ENCODE measurements at regions not wholly inside any gene's neighbourhood (a gene's known extent, or its start where the extent isn't known, plus 50 kb on each side); places are given as distances from the start of the nearest gene placed in this dataset.

DNA sequence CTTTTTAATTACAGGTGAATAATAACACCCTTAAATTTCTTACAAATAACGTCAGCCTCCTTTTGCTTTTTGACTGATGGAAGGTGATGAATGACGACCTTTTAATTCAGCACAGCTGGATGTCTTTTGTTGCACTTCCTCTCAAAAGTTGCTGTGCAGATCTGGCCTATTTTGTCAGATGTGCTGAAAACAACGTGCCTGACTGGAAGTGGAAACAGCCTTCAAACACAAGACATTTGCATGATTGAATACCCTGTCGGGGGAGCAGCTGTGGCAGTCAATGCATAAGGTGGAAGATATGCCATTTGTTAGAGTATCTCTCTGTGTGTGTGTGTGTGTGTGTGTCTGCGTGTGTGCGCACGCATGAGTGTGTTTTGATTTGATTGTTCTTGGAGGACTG, 579.7 kb downstream of the SPRY1 start:
- TF ChIP-seq NFYB (CRISPR knock-in tag; conservative IDR thresholded peaks at IDR 0.05; ENCODE audit: low read depth) (no peak), NR1H2 (CRISPR knock-in tag; IDR thresholded peaks at IDR 0.05) (no peak), RELA (CRISPR knock-in tag; IDR thresholded peaks at IDR 0.05; ENCODE audit: borderline replicate concordance) (no peak), TCF7 (CRISPR knock-in tag; IDR thresholded peaks at IDR 0.05; ENCODE audit: low read depth) (no peak), JUN (CRISPR knock-in tag; IDR thresholded peaks at IDR 0.05) (no peak)
- TF ChIP-seq, protein P1, sequence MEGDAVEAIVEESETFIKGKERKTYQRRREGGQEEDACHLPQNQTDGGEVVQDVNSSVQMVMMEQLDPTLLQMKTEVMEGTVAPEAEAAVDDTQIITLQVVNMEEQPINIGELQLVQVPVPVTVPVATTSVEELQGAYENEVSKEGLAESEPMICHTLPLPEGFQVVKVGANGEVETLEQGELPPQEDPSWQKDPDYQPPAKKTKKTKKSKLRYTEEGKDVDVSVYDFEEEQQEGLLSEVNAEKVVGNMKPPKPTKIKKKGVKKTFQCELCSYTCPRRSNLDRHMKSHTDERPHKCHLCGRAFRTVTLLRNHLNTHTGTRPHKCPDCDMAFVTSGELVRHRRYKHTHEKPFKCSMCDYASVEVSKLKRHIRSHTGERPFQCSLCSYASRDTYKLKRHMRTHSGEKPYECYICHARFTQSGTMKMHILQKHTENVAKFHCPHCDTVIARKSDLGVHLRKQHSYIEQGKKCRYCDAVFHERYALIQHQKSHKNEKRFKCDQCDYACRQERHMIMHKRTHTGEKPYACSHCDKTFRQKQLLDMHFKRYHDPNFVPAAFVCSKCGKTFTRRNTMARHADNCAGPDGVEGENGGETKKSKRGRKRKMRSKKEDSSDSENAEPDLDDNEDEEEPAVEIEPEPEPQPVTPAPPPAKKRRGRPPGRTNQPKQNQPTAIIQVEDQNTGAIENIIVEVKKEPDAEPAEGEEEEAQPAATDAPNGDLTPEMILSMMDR (IDR thresholded peaks at IDR 0.05) = no peak
- TF ChIP-seq, protein P2, sequence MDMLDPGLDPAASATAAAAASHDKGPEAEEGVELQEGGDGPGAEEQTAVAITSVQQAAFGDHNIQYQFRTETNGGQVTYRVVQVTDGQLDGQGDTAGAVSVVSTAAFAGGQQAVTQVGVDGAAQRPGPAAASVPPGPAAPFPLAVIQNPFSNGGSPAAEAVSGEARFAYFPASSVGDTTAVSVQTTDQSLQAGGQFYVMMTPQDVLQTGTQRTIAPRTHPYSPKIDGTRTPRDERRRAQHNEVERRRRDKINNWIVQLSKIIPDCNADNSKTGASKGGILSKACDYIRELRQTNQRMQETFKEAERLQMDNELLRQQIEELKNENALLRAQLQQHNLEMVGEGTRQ (CRISPR knock-in tag; IDR thresholded peaks at IDR 0.05) = no peak
- TF ChIP-seq, protein P3, sequence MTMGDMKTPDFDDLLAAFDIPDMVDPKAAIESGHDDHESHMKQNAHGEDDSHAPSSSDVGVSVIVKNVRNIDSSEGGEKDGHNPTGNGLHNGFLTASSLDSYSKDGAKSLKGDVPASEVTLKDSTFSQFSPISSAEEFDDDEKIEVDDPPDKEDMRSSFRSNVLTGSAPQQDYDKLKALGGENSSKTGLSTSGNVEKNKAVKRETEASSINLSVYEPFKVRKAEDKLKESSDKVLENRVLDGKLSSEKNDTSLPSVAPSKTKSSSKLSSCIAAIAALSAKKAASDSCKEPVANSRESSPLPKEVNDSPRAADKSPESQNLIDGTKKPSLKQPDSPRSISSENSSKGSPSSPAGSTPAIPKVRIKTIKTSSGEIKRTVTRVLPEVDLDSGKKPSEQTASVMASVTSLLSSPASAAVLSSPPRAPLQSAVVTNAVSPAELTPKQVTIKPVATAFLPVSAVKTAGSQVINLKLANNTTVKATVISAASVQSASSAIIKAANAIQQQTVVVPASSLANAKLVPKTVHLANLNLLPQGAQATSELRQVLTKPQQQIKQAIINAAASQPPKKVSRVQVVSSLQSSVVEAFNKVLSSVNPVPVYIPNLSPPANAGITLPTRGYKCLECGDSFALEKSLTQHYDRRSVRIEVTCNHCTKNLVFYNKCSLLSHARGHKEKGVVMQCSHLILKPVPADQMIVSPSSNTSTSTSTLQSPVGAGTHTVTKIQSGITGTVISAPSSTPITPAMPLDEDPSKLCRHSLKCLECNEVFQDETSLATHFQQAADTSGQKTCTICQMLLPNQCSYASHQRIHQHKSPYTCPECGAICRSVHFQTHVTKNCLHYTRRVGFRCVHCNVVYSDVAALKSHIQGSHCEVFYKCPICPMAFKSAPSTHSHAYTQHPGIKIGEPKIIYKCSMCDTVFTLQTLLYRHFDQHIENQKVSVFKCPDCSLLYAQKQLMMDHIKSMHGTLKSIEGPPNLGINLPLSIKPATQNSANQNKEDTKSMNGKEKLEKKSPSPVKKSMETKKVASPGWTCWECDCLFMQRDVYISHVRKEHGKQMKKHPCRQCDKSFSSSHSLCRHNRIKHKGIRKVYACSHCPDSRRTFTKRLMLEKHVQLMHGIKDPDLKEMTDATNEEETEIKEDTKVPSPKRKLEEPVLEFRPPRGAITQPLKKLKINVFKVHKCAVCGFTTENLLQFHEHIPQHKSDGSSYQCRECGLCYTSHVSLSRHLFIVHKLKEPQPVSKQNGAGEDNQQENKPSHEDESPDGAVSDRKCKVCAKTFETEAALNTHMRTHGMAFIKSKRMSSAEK (CRISPR knock-in tag; IDR thresholded peaks at IDR 0.05; ENCODE audit: borderline replicate concordance) = no peak
- TF ChIP-seq, protein P4, sequence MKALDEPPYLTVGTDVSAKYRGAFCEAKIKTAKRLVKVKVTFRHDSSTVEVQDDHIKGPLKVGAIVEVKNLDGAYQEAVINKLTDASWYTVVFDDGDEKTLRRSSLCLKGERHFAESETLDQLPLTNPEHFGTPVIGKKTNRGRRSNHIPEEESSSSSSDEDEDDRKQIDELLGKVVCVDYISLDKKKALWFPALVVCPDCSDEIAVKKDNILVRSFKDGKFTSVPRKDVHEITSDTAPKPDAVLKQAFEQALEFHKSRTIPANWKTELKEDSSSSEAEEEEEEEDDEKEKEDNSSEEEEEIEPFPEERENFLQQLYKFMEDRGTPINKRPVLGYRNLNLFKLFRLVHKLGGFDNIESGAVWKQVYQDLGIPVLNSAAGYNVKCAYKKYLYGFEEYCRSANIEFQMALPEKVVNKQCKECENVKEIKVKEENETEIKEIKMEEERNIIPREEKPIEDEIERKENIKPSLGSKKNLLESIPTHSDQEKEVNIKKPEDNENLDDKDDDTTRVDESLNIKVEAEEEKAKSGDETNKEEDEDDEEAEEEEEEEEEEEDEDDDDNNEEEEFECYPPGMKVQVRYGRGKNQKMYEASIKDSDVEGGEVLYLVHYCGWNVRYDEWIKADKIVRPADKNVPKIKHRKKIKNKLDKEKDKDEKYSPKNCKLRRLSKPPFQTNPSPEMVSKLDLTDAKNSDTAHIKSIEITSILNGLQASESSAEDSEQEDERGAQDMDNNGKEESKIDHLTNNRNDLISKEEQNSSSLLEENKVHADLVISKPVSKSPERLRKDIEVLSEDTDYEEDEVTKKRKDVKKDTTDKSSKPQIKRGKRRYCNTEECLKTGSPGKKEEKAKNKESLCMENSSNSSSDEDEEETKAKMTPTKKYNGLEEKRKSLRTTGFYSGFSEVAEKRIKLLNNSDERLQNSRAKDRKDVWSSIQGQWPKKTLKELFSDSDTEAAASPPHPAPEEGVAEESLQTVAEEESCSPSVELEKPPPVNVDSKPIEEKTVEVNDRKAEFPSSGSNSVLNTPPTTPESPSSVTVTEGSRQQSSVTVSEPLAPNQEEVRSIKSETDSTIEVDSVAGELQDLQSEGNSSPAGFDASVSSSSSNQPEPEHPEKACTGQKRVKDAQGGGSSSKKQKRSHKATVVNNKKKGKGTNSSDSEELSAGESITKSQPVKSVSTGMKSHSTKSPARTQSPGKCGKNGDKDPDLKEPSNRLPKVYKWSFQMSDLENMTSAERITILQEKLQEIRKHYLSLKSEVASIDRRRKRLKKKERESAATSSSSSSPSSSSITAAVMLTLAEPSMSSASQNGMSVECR (CRISPR knock-in tag; IDR thresholded peaks at IDR 0.05; ENCODE audit: borderline replicate concordance) = no peak

Measured in WTC11 (cell line).